NCI-H524 treated with DMSO at 0.1 percent for 48 hours (cell line): ENCODE measurements at regions not wholly inside any gene's neighbourhood (a gene's known extent, or its start where the extent isn't known, plus 50 kb on each side); places are given as distances from the start of the nearest gene placed in this dataset.
A peak's percentile ranks its signal among the peaks of the same experiment; 100 is the strongest.

Source experiments
- DNase-seq: peaks from one replicate; lab custom pipeline; 2025; lab: John Stamatoyannopoulos, UW

GRCh38 chr12:24557738-24558137 is 391.2 kb downstream of the BCAT1 start:
- DNase-seq = no peak

- DNase-seq = no peak
Measured at GRCh38 chr12:24555730-24556129, 393.2 kb downstream of the BCAT1 start.

GRCh38 chr12:24554612-24555295 is 394.1 kb downstream of the BCAT1 start:
- DNase-seq = peak; percentile 7

- DNase-seq = no peak
Measured at GRCh38 chr12:24553259-24553658, 395.6 kb downstream of the BCAT1 start.

- DNase-seq = no peak
Measured at GRCh38 chr12:24551163-24551786, 397.6 kb downstream of the BCAT1 start.

- no peak for DNase-seq
Measured at GRCh38 chr12:24550609-24551008, 398.3 kb downstream of the BCAT1 start.

- no peak for DNase-seq
Measured at GRCh38 chr12:24546661-24547060, 402.2 kb downstream of the BCAT1 start.

- no peak for DNase-seq
Measured at GRCh38 chr12:24546084-24546483, 402.8 kb downstream of the BCAT1 start.

- no peak for DNase-seq
Measured at GRCh38 chr12:24544368-24544767, 404.5 kb downstream of the BCAT1 start.

- no peak for DNase-seq
Measured at GRCh38 chr12:24541193-24541871, 407.6 kb downstream of the BCAT1 start.

- DNase-seq = no peak
Measured at GRCh38 chr12:24539646-24540045, 409.3 kb downstream of the BCAT1 start.

- DNase-seq = no peak
Measured at GRCh38 chr12:24537083-24537860, 411.6 kb downstream of the BCAT1 start.

- no peak for DNase-seq
Measured at GRCh38 chr12:24535334-24536069, 413.4 kb downstream of the BCAT1 start.

- DNase-seq = no peak
Measured at GRCh38 chr12:24534622-24535021, 414.3 kb downstream of the BCAT1 start.

- no peak for DNase-seq
Measured at GRCh38 chr12:24533716-24534352, 415.1 kb downstream of the BCAT1 start.

- no peak for DNase-seq
Measured at GRCh38 chr12:24530689-24531088, 418.2 kb downstream of the BCAT1 start.

GRCh38 chr12:24527102-24527501 is 421.8 kb downstream of the BCAT1 start:
- DNase-seq = no peak

- no peak for DNase-seq
Measured at GRCh38 chr12:24522736-24523135, 426.2 kb downstream of the BCAT1 start.

GRCh38 chr12:24519759-24520158 is 429.1 kb downstream of the BCAT1 start:
- no peak for DNase-seq

- DNase-seq = no peak
Measured at GRCh38 chr12:24517000-24517399, 431.9 kb downstream of the BCAT1 start.

- DNase-seq = no peak
Measured at GRCh38 chr12:24510581-24511125, 438.2 kb downstream of the BCAT1 start.
